IMR-90 (cell line): ENCODE measurements at regions not wholly inside any gene's neighbourhood (a gene's known extent, or its start where the extent isn't known, plus 50 kb on each side); places are given as distances from the start of the nearest gene placed in this dataset.

Source experiments
- ATAC-seq: fragments of 200-7000 bp; cut with Tn5 transposase; 2 replicates; pipeline ENCODE4 v1.9.1; 2020; ENCODE audit warnings: low read depth, mild to moderate bottlenecking, moderate library complexity
- BruUV-seq: library from RNA; stranded (reverse); fragments of 400-500 nt; replicated peaks from 2 replicates; lab custom pipeline; 2021; lab: Mats Ljungman, UMichigan
- CTCF ChIA-PET: fragments of 300-600 bp; formaldehyde crosslinking; extraction: SDS; loops from one replicate; lab custom pipeline; 2021; ENCODE audit warnings: antibody characterized with exemption; lab: Yijun Ruan, JAX
- POLR2A ChIA-PET: fragments of 300-600 bp; sonication (Branson Sonifier 250); formaldehyde crosslinking; loops from one replicate; lab custom pipeline; 2022; ENCODE audit warnings: antibody characterized with exemption; ENCODE audit not compliant: unreplicated experiment; lab: Charles Lee
- DNase-seq: peaks from one replicate; pipeline ENCODE4 v3.0.0; 2013
- H2AFZ ChIP-seq: replicated peaks from 2 replicates; pipeline ENCODE3; 2013; ENCODE audit warnings: low read length, mild to moderate bottlenecking; ENCODE audit not compliant: poor library complexity
- H2AK5ac ChIP-seq: 2 replicates; pipeline ENCODE4 v1.6.1; 2013; ENCODE audit warnings: low read depth, low read length, inconsistent platforms
- H2AK9ac ChIP-seq: replicated peaks from 2 replicates; pipeline ENCODE3; 2013; ENCODE audit warnings: mild to moderate bottlenecking, low read depth, low read length, moderate library complexity; ENCODE audit not compliant: poor library complexity
- H2BK120ac ChIP-seq: 2 replicates; pipeline ENCODE4 v1.6.1; 2013; ENCODE audit warnings: low read depth, low read length, inconsistent platforms
- H2BK15ac ChIP-seq: 3 replicates; pipeline ENCODE4 v1.6.1; 2013; ENCODE audit warnings: low read depth, low read length, inconsistent platforms
- H2BK20ac ChIP-seq: 2 replicates; pipeline ENCODE4 v1.6.1; 2013; ENCODE audit warnings: low read depth, mild to moderate bottlenecking, inconsistent platforms, low read length, moderate library complexity
- H2BK5ac ChIP-seq: 2 replicates; pipeline ENCODE4 v1.6.1; 2013; ENCODE audit warnings: mild to moderate bottlenecking, low read depth, low read length, inconsistent platforms; ENCODE audit not compliant: poor library complexity, severe bottlenecking
- H3K14ac ChIP-seq: replicated peaks from 2 replicates; pipeline ENCODE4 v1.6.1; 2013; ENCODE audit warnings: low read depth, low read length, inconsistent platforms
- H3K18ac ChIP-seq: 2 replicates; pipeline ENCODE4 v1.6.1; 2013; ENCODE audit warnings: low read depth, low read length, control low read depth
- H3K23ac ChIP-seq: 2 replicates; pipeline ENCODE4 v1.6.1; 2013; ENCODE audit warnings: low read depth, low read length, inconsistent platforms
- H3K27ac ChIP-seq: 2 replicates; pipeline ENCODE4 v1.5.1; 2013; ENCODE audit warnings: mild to moderate bottlenecking, control low read depth, low read length; ENCODE audit not compliant: insufficient read depth
- H3K27me3 ChIP-seq: 2 replicates; pipeline ENCODE4 v1.6.1; 2013; ENCODE audit warnings: low read length; ENCODE audit not compliant: control insufficient read depth, insufficient read depth
- H3K36me3 ChIP-seq: 2 replicates; pipeline ENCODE4 v1.6.1; 2013; ENCODE audit warnings: low read length, mixed read lengths; ENCODE audit not compliant: control insufficient read depth, insufficient read depth
- H3K4ac ChIP-seq: 2 replicates; pipeline ENCODE4 v1.6.1; 2013; ENCODE audit warnings: low read depth, low read length, inconsistent platforms
- H3K4me1 ChIP-seq: 2 replicates; pipeline ENCODE4 v1.6.1; 2013; ENCODE audit warnings: low read length, mixed read lengths; ENCODE audit not compliant: control insufficient read depth, insufficient read depth
- H3K4me2 ChIP-seq: 2 replicates; pipeline ENCODE4 v1.6.1; 2013; ENCODE audit warnings: low read depth, mild to moderate bottlenecking, control low read depth, low read length, moderate library complexity
- H3K4me3 ChIP-seq: 2 replicates; pipeline ENCODE4 v1.5.1; 2013; ENCODE audit warnings: low read depth, mild to moderate bottlenecking, control low read depth, low read length, moderate library complexity; ENCODE audit not compliant: insufficient read depth
- H3K56ac ChIP-seq: 2 replicates; pipeline ENCODE4 v1.6.1; 2013; ENCODE audit warnings: low read length, inconsistent platforms; ENCODE audit not compliant: insufficient read depth; ENCODE audit errors: extremely low read depth
- H3K79me1 ChIP-seq, 2 experiments: 2 replicates each; pipeline ENCODE4 v1.6.1; 2013; ENCODE audit warnings: low read length in 2 of 2, inconsistent platforms in 1 of 2, low read depth in 1 of 2
- H3K9ac ChIP-seq: 2 replicates; pipeline ENCODE4 v1.6.1; 2013; ENCODE audit warnings: low read depth, low read length, control low read depth
- H3K9me1 ChIP-seq: 2 replicates; pipeline ENCODE4 v1.6.1; 2013; ENCODE audit warnings: low read length, inconsistent platforms; ENCODE audit not compliant: insufficient read depth
- H3K9me3 ChIP-seq: 2 replicates; pipeline ENCODE4 v1.6.1; 2013; ENCODE audit warnings: low read length; ENCODE audit not compliant: control insufficient read depth, insufficient read depth
- H4K20me1 ChIP-seq: 2 replicates; pipeline ENCODE4 v1.6.1; 2013; ENCODE audit warnings: low read length, inconsistent platforms; ENCODE audit not compliant: insufficient read depth
- H4K5ac ChIP-seq: 2 replicates; pipeline ENCODE4 v1.6.1; 2013; ENCODE audit warnings: mild to moderate bottlenecking, low read depth, low read length, control low read depth
- H4K8ac ChIP-seq, 2 experiments: 2 replicates each; pipeline ENCODE4 v1.6.1; 2013; ENCODE audit warnings: low read depth in 2 of 2, low read length in 2 of 2, control low read depth in 1 of 2, inconsistent platforms in 1 of 2
- H4K91ac ChIP-seq: 2 replicates; pipeline ENCODE4 v1.6.1; 2013; ENCODE audit warnings: low read depth, low read length, inconsistent platforms; ENCODE audit not compliant: insufficient read depth
- CTCF ChIP-seq: conservative IDR thresholded peaks from 2 replicates; pipeline ENCODE4 v1.5.1; 2012; ENCODE audit warnings: mild to moderate bottlenecking, low read depth, low read length, improper control_type of control experiment
- ELK1 ChIP-seq: fragments of 150-350 bp; IDR thresholded peaks from 2 replicates; pipeline ENCODE4 v1.6.1; 2016; ENCODE audit warnings: low read depth, mild to moderate bottlenecking, low read length, moderate library complexity, borderline replicate concordance
- MAFK ChIP-seq: IDR thresholded peaks from 2 replicates; pipeline ENCODE4 v1.6.1; 2012; ENCODE audit warnings: low read depth, low read length, improper control_type of control experiment
- MAZ ChIP-seq: IDR thresholded peaks from 2 replicates; pipeline ENCODE4 v1.6.1; 2012; ENCODE audit warnings: low read depth, mild to moderate bottlenecking, low read length, improper control_type of control experiment, moderate library complexity, borderline replicate concordance
- NFE2L2 ChIP-seq: fragments of 150-350 bp; IDR thresholded peaks from 2 replicates; pipeline ENCODE4 v1.6.1; 2016; ENCODE audit warnings: low read depth, mild to moderate bottlenecking, low read length
- POLR2A ChIP-seq: IDR thresholded peaks from 2 replicates; pipeline ENCODE4 v1.6.1; 2012; ENCODE audit warnings: mild to moderate bottlenecking, low read depth, low read length
- RAD21 ChIP-seq: IDR thresholded peaks from 2 replicates; pipeline ENCODE4 v1.6.1; 2012; ENCODE audit warnings: low read length, improper control_type of control experiment
- RCOR1 ChIP-seq: IDR thresholded peaks from 2 replicates; pipeline ENCODE4 v1.6.1; 2012; ENCODE audit warnings: mild to moderate bottlenecking, low read length, improper control_type of control experiment; ENCODE audit not compliant: insufficient replicate concordance
- RFX5 ChIP-seq: IDR thresholded peaks from 2 replicates; pipeline ENCODE4 v1.8.0; 2012; ENCODE audit warnings: low read depth, mild to moderate bottlenecking, low read length, moderate library complexity
- SMC3 ChIP-seq: fragments of 150-350 bp; IDR thresholded peaks from 2 replicates; pipeline ENCODE4 v1.6.1; 2016; ENCODE audit warnings: low read depth, mild to moderate bottlenecking, antibody characterized with exemption, low read length, moderate library complexity
- USF2 ChIP-seq: fragments of 150-350 bp; IDR thresholded peaks from 2 replicates; pipeline ENCODE4 v1.6.1; 2017; ENCODE audit warnings: mild to moderate bottlenecking, antibody characterized with exemption, low read length, low read depth
- WGBS, 2 experiments: methylation state at CpG; one replicate each; pipeline versions ENCODE4 v1.1.5 to v1.1.7; 2013; ENCODE audit warnings: missing lambda C conversion rate in 2 of 2; ENCODE audit not compliant: insufficient read length in 1 of 2; ENCODE audit errors: extremely low coverage in 2 of 2; 5-methylcytosine and 5-hydroxymethylcytosine counted together
- dilution Hi-C: fragments of 300-500 bp; cut with HindIII; formaldehyde crosslinking; loops from one replicate; pipeline ENCODE4 v1.14.3; 2018; ENCODE audit warnings: low sequenced_read_pairs; ENCODE audit not compliant: unreplicated experiment
- in situ Hi-C: fragments of 300-500 bp; cut with MboI; formaldehyde crosslinking; loops from 3 replicates; pipeline ENCODE4 v1.14.3; 2019; ENCODE audit warnings: low sequenced_read_pairs, inconsistent platforms, mixed read lengths
- intact Hi-C: fragments of 100-400 bp; cut with micrococcal nuclease; formaldehyde crosslinking; loops from 2 replicates; pipeline ENCODE4 v1.10.0; 2022

GRCh38 chr2:204037286-204037685 lies 100.7 kb downstream of the ICOS start:
- BruUV-seq = no TSS peak
- no peaks in the 10 kb centered on the region for H3K9me1 ChIP-seq
- H3K27me3 ChIP-seq = no peaks in the 10 kb centered on the region; the same call in 1 of the 2 replicates
- H2AFZ ChIP-seq = no peak overlapping the region
- H3K56ac ChIP-seq = no peak overlapping the region
- H3K14ac ChIP-seq = no peak overlapping the region
- H2BK120ac ChIP-seq = no peak overlapping the region
- H4K5ac ChIP-seq = no peak overlapping the region
- H2BK5ac ChIP-seq = no peak overlapping the region
- H3K36me3 ChIP-seq = no peaks in the 10 kb centered on the region
- DNase-seq (no peak), ATAC-seq (no peak)
- H3K23ac ChIP-seq = no peak overlapping the region
- no peak overlapping the region for H2AK9ac ChIP-seq
- intact Hi-C loops = no loop called here
- H3K9me3 ChIP-seq = no peaks in the 10 kb centered on the region
- no peaks in the 10 kb centered on the region for H3K4me1 ChIP-seq
- no CpG with 5 or more reads among the region's 2 CpGs for WGBS, 2 experiments
- H3K18ac ChIP-seq = no peak overlapping the region
- no peak overlapping the region for H2BK15ac ChIP-seq
- H3K9ac ChIP-seq = no peak overlapping the region
- dilution Hi-C loops = no loop called here
- no peak overlapping the region for H4K8ac ChIP-seq
- no peak overlapping the region for H4K91ac ChIP-seq
- no peak overlapping the region for H2AK5ac ChIP-seq
- H3K79me1 ChIP-seq = no peaks in the 10 kb centered on the region
- H3K4ac ChIP-seq = no peak overlapping the region
- TF ChIP-seq CTCF (no peak), RAD21 (no peak), ELK1 (no peak), RFX5 (no peak), USF2 (no peak), NFE2L2 (no peak), SMC3 (no peak), MAZ (no peak), MAFK (no peak), POLR2A (no peak), RCOR1 (no peak)
- POLR2A ChIA-PET = no interaction called here
- no peak overlapping the region for H3K27ac ChIP-seq
- CTCF ChIA-PET = no interaction called here
- H3K4me2 ChIP-seq = no peak overlapping the region
- in situ Hi-C loops = no loop called here
- no peak overlapping the region for H3K4me3 ChIP-seq
- H4K20me1 ChIP-seq = no peaks in the 10 kb centered on the region
- H2BK20ac ChIP-seq = no peak overlapping the region
